Kidney (tissue), 13 donors: ENCODE measurements at regions not wholly inside any gene's neighbourhood (a gene's known extent, or its start where the extent isn't known, plus 50 kb on each side); places are given as distances from the start of the nearest gene placed in this dataset.

Experiments
- DNase-seq, 5 donors: peaks; one replicate each; pipeline ENCODE4 v3.0.0-alpha.2; 2013 to 2020
- FAIRE-seq: peaks from 2 replicates; lab custom pipeline; 2012; peaks lifted over from hg19 to GRCh38; lab: Jason Lieb, UNC
- H3K27ac ChIP-seq, 2 donors: one replicate each; pipeline ENCODE4 v1.7.0; 2013; ENCODE audit warnings: low read depth in 2 of 2, low read length in 2 of 2, inconsistent platforms in 1 of 2
- H3K27me3 ChIP-seq: one replicate; pipeline ENCODE4 v1.7.1; 2013; ENCODE audit warnings: low read length, inconsistent platforms; ENCODE audit not compliant: control insufficient read depth, insufficient read depth
- H3K36me3 ChIP-seq, 3 donors: one replicate each; pipeline versions ENCODE4 v1.7.0 to v1.7.1; 2013; ENCODE audit warnings: low read length in 3 of 3, control low read depth in 1 of 3, inconsistent platforms in 1 of 3; ENCODE audit not compliant: insufficient read depth in 3 of 3, control insufficient read depth in 2 of 3
- H3K4me1 ChIP-seq, 3 donors: one replicate each; pipeline versions ENCODE4 v1.7.0 to v1.7.1; 2013; ENCODE audit warnings: low read length in 3 of 3, inconsistent platforms in 1 of 3, low read depth in 1 of 3; ENCODE audit not compliant: control insufficient read depth in 2 of 3, insufficient read depth in 2 of 3
- H3K4me3 ChIP-seq, 3 donors: one replicate each; pipeline versions ENCODE4 v1.7.0 to v1.8.1; 2013; ENCODE audit warnings: low read length in 3 of 3, control low read depth in 1 of 3, inconsistent platforms in 1 of 3
- H3K9ac ChIP-seq, 3 donors: one replicate each; pipeline versions ENCODE4 v1.7.0 to v1.7.1; 2013; ENCODE audit warnings: low read length in 3 of 3, control low read depth in 1 of 3, inconsistent platforms in 1 of 3
- H3K9me3 ChIP-seq, 3 donors: one replicate each; pipeline versions ENCODE4 v1.7.0 to v1.7.1; 2013; ENCODE audit warnings: low read length in 3 of 3, control low read depth in 1 of 3, inconsistent platforms in 1 of 3; ENCODE audit not compliant: control insufficient read depth in 2 of 3, insufficient read depth in 1 of 3
- CTCF ChIP-seq: IDR thresholded peaks from 3 replicates; pipeline ENCODE4 v1.5.1; 2012; ENCODE audit warnings: mild to moderate bottlenecking, moderate library complexity, borderline replicate concordance; ENCODE audit not compliant: insufficient read depth; ENCODE audit errors: extremely low read depth
- intact Hi-C: fragments of 100-400 bp; cut with DNase I; formaldehyde crosslinking; loops from one replicate; pipeline ENCODE4 v1.11.1; 2022
- donor health status: control.
- donor health status: control.
- donor health status: control.
- donor health status: control.
- donor health status: control.
- donor health status: DM: yes; HTN: yes; CAD: no.
- donor health status: Normal renal cell carcinoma (clear cell type).

- Histone ChIP-seq H3K4me3 (no peak overlapping the region), H3K9me3 (no peaks in the 10 kb centered on the region), H3K27ac (no peak overlapping the region), H3K36me3 (no peaks in the 10 kb centered on the region), H3K4me1 (no peaks in the 10 kb centered on the region), H3K27me3 (no peaks in the 10 kb centered on the region), H3K9ac (no peak overlapping the region)
- intact Hi-C loops, result no loop called here
- FAIRE-seq (no peak), DNase-seq (peak in 3 of 5 donors; percentile 14 to 91 (median 62))
- no peak for TF ChIP-seq CTCF
Measured at GRCh38 chr16:66058172-66058691, 308.3 kb upstream of the CDH5 start.

- intact Hi-C loops, result no loop called here
- DNase-seq, result no peak
Measured at GRCh38 chr16:66057057-66057456, 309.4 kb upstream of the CDH5 start.

GRCh38 chr16:66054095-66054494 lies 312.4 kb upstream of the CDH5 start:
- no peaks in the 10 kb centered on the region for H3K36me3 ChIP-seq
- H3K9me3 ChIP-seq, result no peaks in the 10 kb centered on the region
- no peak for TF ChIP-seq CTCF
- intact Hi-C loops, result no loop called here
- DNase-seq, result no peak
- FAIRE-seq, result no peak
- no peaks in the 10 kb centered on the region for H3K27me3 ChIP-seq
- H3K27ac ChIP-seq, result no peak overlapping the region
- no peaks in the 10 kb centered on the region for H3K4me1 ChIP-seq
- H3K9ac ChIP-seq, result no peak overlapping the region
- no peak overlapping the region for H3K4me3 ChIP-seq

More at GRCh38 chr16:66057057-66057456, 309.4 kb upstream of the CDH5 start:
- no peaks in the 10 kb centered on the region for H3K27me3 ChIP-seq
- no peak overlapping the region for H3K9ac ChIP-seq
- H3K9me3 ChIP-seq, result no peaks in the 10 kb centered on the region
- no peak for TF ChIP-seq CTCF
- H3K36me3 ChIP-seq, result no peaks in the 10 kb centered on the region
- FAIRE-seq, result no peak
- H3K4me3 ChIP-seq, result no peak overlapping the region
- H3K27ac ChIP-seq, result no peak overlapping the region
- H3K4me1 ChIP-seq, result no peaks in the 10 kb centered on the region

GRCh38 chr16:66052745-66053144 lies 313.7 kb upstream of the CDH5 start:
- H3K9me3 ChIP-seq, result no peaks in the 10 kb centered on the region
- H3K27me3 ChIP-seq, result no peaks in the 10 kb centered on the region
- intact Hi-C loops, result no loop called here

More at GRCh38 chr16:66052745-66053144, 313.7 kb upstream of the CDH5 start:
- H3K9ac ChIP-seq, result no peak overlapping the region
- FAIRE-seq (no peak), DNase-seq (no peak)
- H3K4me3 ChIP-seq, result no peak overlapping the region
- H3K4me1 ChIP-seq, result no peaks in the 10 kb centered on the region
- H3K36me3 ChIP-seq, result no peaks in the 10 kb centered on the region
- no peak overlapping the region for H3K27ac ChIP-seq
- no peak for TF ChIP-seq CTCF
